DND-41 (cell line): ENCODE measurements at regions not wholly inside any gene's neighbourhood (a gene's known extent, or its start where the extent isn't known, plus 50 kb on each side); places are given as distances from the start of the nearest gene placed in this dataset.

Source experiments
- ATAC-seq: fragments of 200-7000 bp; cut with Tn5 transposase; 3 replicates; pipeline ENCODE4 v1.9.1; 2021; ENCODE audit warnings: low read depth; ENCODE audit not compliant: insufficient read depth
- DNase-seq: peaks from one replicate; pipeline ENCODE4 v3.0.0-alpha.2; 2020
- H2AFZ ChIP-seq: 2 replicates; pipeline ENCODE4 v1.6.0; 2012; ENCODE audit warnings: low read depth, low read length
- H3K27ac ChIP-seq: 2 replicates; pipeline ENCODE4 v1.5.1; 2012; ENCODE audit warnings: low read length, inconsistent platforms
- H3K27me3 ChIP-seq: fragments of 200-600 bp; sonication (generic); 2 replicates; pipeline ENCODE4 v1.6.0; 2012; ENCODE audit warnings: low read length, mild to moderate bottlenecking, inconsistent platforms; ENCODE audit not compliant: insufficient read depth, poor library complexity
- H3K36me3 ChIP-seq: 2 replicates; pipeline ENCODE4 v1.5.1; 2012; ENCODE audit warnings: low read length, inconsistent platforms; ENCODE audit not compliant: insufficient read depth
- H3K4me1 ChIP-seq: 2 replicates; pipeline ENCODE4 v1.5.1; 2012; ENCODE audit warnings: mild to moderate bottlenecking, low read length; ENCODE audit not compliant: insufficient read depth
- H3K4me2 ChIP-seq: 2 replicates; pipeline ENCODE4 v1.6.0; 2012; ENCODE audit warnings: mild to moderate bottlenecking, moderate library complexity, low read length, inconsistent platforms; ENCODE audit not compliant: insufficient read depth
- H3K4me3 ChIP-seq, 2 experiments: fragments of 200-600 bp in 1 of 2; shearing (Covaris generic) in 1 of 2; 2 replicates each; pipeline ENCODE4 v1.5.1; 2012 to 2016; ENCODE audit warnings: inconsistent platforms in 2 of 2, low read length in 2 of 2, mild to moderate bottlenecking in 2 of 2, low read depth in 1 of 2, moderate library complexity in 1 of 2
- H3K79me2 ChIP-seq: 2 replicates; pipeline ENCODE4 v1.6.0; 2012; ENCODE audit warnings: low read length, inconsistent platforms; ENCODE audit not compliant: insufficient read depth
- H3K9ac ChIP-seq: 2 replicates; pipeline ENCODE4 v1.6.0; 2012; ENCODE audit warnings: low read depth, mild to moderate bottlenecking, inconsistent platforms, low read length, moderate library complexity
- H3K9me3 ChIP-seq: 2 replicates; pipeline ENCODE4 v1.5.1; 2012; ENCODE audit warnings: low read length, moderate library complexity, mild to moderate bottlenecking, inconsistent platforms; ENCODE audit not compliant: insufficient read depth, severe bottlenecking
- H4K20me1 ChIP-seq: 2 replicates; pipeline ENCODE4 v1.6.0; 2012; ENCODE audit warnings: low read length; ENCODE audit not compliant: insufficient read depth
- CTCF ChIP-seq: IDR thresholded peaks from 2 replicates; pipeline ENCODE4 v1.5.1; 2012; ENCODE audit warnings: borderline replicate concordance, low read length, moderate library complexity, mild to moderate bottlenecking; ENCODE audit not compliant: poor library complexity, severe bottlenecking; ENCODE audit errors: extremely low read depth
- EZH2 ChIP-seq: IDR thresholded peaks from 3 replicates; pipeline ENCODE4 v1.6.1; 2012; ENCODE audit warnings: borderline replicate concordance, low read depth, mild to moderate bottlenecking, moderate library complexity, low read length, inconsistent platforms; ENCODE audit not compliant: severe bottlenecking

- no peaks in the 10 kb centered on the region for H3K79me2 ChIP-seq
- DNase-seq (no peak), ATAC-seq (no peak)
- no peak overlapping the region for H2AFZ ChIP-seq
- no peaks in the 10 kb centered on the region for H4K20me1 ChIP-seq
- no peaks in the 10 kb centered on the region for H3K4me1 ChIP-seq
- no peak overlapping the region for H3K4me3 ChIP-seq
- H3K27ac ChIP-seq = no peak overlapping the region
- H3K4me2 ChIP-seq = no peak overlapping the region
- no peaks in the 10 kb centered on the region for H3K9me3 ChIP-seq
- no peak overlapping the region for H3K9ac ChIP-seq
- no peaks in the 10 kb centered on the region for H3K27me3 ChIP-seq
- TF ChIP-seq CTCF (no peak), EZH2 (no peak)
- H3K36me3 ChIP-seq = no peaks in the 10 kb centered on the region
Observed at GRCh38 chr2:143830476-143830875, 689.4 kb downstream of the ZEB2 start.

GRCh38 chr2:143828763-143829537, 691.0 kb downstream of the ZEB2 start:
- Histone ChIP-seq H3K36me3 (no peaks in the 10 kb centered on the region), H3K9me3 (no peaks in the 10 kb centered on the region), H4K20me1 (no peaks in the 10 kb centered on the region), H2AFZ (no peak overlapping the region), H3K4me1 (no peaks in the 10 kb centered on the region), H3K9ac (no peak overlapping the region), H3K27ac (no peak overlapping the region), H3K4me2 (no peak overlapping the region), H3K27me3 (no peaks in the 10 kb centered on the region), H3K79me2 (no peaks in the 10 kb centered on the region), H3K4me3 (no peak overlapping the region)
- no peak for ATAC-seq
- TF ChIP-seq CTCF = no peak
- no peak for DNase-seq

GRCh38 chr2:143824791-143825190, 695.1 kb downstream of the ZEB2 start:
- Histone ChIP-seq H3K27ac (no peak overlapping the region), H3K4me1 (no peaks in the 10 kb centered on the region), H3K9me3 (no peaks in the 10 kb centered on the region), H3K36me3 (no peaks in the 10 kb centered on the region), H4K20me1 (no peaks in the 10 kb centered on the region), H2AFZ (no peak overlapping the region), H3K79me2 (no peaks in the 10 kb centered on the region), H3K4me3 (no peak overlapping the region), H3K9ac (no peak overlapping the region), H3K4me2 (no peak overlapping the region), H3K27me3 (no peaks in the 10 kb centered on the region)
- DNase-seq = no peak
- TF ChIP-seq EZH2 (no peak), CTCF (no peak)
- no peak for ATAC-seq
